ENCODE measurements at regions not wholly inside any gene's neighbourhood (a gene's known extent, or its start where the extent isn't known, plus 50 kb on each side); places are given as distances from the start of the nearest gene placed in this dataset.

- DNase-seq (ENCODE audit: extremely low read depth, low read depth) = no peak
- no peak for TF ChIP-seq CTCF (IDR thresholded peaks at IDR 0.05; ENCODE audit: low read depth, low read length)
Measured at GRCh38 chr10:131653140-131653539, 247.7 kb upstream of the PPP2R2D start.

GRCh38 chr10:131653554-131654470 lies 247.0 kb upstream of the PPP2R2D start:
- TF ChIP-seq CTCF (IDR thresholded peaks at IDR 0.05; ENCODE audit: low read depth, low read length) = no peak
- DNase-seq (ENCODE audit: extremely low read depth, low read depth) = no peak

GRCh38 chr10:131654471-131655087 lies 246.2 kb upstream of the PPP2R2D start:
- no peak for TF ChIP-seq CTCF (IDR thresholded peaks at IDR 0.05; ENCODE audit: low read depth, low read length)
- no peak for DNase-seq (ENCODE audit: extremely low read depth, low read depth)

- TF ChIP-seq CTCF (IDR thresholded peaks at IDR 0.05; ENCODE audit: low read depth, low read length) = no peak
- no peak for DNase-seq (ENCODE audit: extremely low read depth, low read depth)
Measured at GRCh38 chr10:131655101-131655849, 245.5 kb upstream of the PPP2R2D start.

GRCh38 chr10:131656009-131656408 lies 244.8 kb upstream of the PPP2R2D start:
- no peak for DNase-seq (ENCODE audit: extremely low read depth, low read depth)
- no peak for TF ChIP-seq CTCF (IDR thresholded peaks at IDR 0.05; ENCODE audit: low read depth, low read length)

GRCh38 chr10:131656431-131656841 lies 244.4 kb upstream of the PPP2R2D start:
- DNase-seq (ENCODE audit: extremely low read depth, low read depth) = no peak
- TF ChIP-seq CTCF (IDR thresholded peaks at IDR 0.05; ENCODE audit: low read depth, low read length) = no peak
